Mucosa of gallbladder (tissue), 1 donor: ENCODE measurements at regions not wholly inside any gene's neighbourhood (a gene's known extent, or its start where the extent isn't known, plus 50 kb on each side); places are given as distances from the start of the nearest gene placed in this dataset.
"Not testable (repeated sequence)": the region's sequence is repeated elsewhere in the genome, so short reads cannot be mapped to it uniquely, and the experiment has no call there.

Experiments used
- DNase-seq: peaks from one replicate; pipeline ENCODE4 v3.0.0-alpha.2; 2020; ENCODE audit warnings: low spot score
- donor health status: DM: no; HTN: no; CAD: no.

DNA sequence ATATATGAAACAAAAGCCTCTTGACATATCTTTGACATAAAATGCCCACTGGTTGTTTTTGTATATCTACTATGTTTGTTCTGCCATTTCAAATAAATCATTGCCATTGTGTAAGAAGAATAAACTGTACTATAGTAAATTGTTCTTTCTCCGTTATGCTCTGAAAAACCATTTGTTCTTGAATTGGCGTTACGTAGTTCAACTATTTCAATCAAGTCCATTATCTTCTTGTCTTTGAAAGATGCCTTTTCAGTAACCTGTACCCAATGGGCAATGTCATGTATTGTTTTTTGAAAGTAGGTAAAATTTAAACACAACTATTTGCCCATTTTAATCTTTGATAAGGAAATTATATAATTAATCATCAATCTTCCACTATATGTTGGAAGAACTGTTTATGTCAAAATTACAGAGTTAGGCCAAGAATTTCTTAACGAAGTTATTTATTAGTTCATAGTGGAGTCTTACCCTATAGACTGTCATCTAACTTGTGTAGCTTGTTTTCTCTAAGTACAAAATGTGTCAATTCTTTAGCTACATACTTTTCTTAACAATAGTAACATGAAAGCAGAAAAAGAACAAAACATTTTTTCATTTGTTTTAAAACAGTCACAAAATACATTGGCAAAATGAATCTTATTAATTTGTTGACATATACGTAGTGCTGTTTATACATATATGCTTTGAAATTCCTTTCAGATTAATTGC, 294.8 kb downstream of the PTPRC start:
- DNase-seq: no peak

DNA sequence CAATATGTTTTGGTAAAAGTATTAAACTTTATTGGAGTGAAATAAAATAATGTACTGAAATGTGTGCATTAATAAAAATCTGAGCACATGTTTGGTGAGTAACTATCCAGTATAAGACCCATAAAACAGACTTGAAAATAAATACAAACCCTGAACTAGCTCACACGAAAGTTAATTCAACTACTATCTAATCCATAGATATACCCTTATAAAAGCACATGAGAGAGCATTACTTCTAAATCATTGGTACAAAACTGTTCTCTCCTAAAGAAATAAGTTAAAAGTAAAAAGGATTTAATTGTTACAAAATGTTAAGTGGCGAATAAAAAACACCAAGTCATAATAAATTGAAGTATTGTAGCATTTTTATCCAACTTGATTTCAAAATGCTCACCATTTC, 295.6 kb downstream of the PTPRC start:
- no peak for DNase-seq

DNA sequence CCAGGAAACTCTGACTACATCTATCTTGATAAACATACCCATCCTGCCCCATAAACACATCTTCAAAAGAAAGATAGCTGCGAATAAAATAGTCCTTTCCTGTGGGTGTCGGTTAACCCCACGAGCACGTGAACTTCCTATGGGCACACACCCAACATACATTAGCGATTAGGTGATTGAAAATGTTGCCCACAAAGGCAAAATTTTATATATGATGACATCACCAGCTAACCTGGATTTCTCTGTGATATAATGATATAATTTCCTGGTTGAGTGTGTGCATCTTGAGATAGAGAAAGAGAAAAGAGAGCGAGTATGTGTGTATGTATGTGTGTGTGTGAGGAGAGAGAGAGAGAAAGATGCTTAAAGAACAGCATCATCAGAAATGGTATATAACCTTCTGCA, 296.1 kb downstream of the PTPRC start:
- DNase-seq: peak; percentile 14

DNA sequence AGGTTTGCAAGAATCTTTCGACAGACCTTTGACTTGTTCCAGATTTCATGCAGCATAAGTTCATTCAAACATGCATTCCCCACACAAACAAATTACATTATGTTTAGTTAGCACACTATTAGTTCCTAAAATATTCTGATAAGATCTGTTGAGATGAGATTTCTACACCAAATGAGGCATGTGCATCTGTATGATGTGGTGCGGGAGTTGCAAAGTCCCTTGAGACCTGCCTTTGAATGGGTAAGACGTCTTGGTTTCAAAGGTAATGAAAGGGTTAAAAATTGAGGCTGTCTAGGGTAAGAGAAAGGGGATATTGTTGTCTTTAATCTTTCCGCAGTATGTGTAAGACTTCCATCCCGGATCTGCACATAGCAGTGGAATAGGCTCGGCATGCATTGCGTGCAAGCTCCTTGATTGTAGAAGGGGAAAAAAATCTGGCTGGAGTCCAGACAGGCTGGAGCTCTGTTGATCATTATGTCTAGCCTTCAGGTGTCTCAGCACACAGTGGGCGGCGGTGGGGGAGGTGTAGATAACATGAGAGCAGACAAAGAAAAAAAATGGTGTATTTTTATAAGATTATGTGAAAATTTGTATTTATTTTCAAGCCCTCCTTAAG, 296.6 kb downstream of the PTPRC start:
- DNase-seq: peak; percentile 88

DNA sequence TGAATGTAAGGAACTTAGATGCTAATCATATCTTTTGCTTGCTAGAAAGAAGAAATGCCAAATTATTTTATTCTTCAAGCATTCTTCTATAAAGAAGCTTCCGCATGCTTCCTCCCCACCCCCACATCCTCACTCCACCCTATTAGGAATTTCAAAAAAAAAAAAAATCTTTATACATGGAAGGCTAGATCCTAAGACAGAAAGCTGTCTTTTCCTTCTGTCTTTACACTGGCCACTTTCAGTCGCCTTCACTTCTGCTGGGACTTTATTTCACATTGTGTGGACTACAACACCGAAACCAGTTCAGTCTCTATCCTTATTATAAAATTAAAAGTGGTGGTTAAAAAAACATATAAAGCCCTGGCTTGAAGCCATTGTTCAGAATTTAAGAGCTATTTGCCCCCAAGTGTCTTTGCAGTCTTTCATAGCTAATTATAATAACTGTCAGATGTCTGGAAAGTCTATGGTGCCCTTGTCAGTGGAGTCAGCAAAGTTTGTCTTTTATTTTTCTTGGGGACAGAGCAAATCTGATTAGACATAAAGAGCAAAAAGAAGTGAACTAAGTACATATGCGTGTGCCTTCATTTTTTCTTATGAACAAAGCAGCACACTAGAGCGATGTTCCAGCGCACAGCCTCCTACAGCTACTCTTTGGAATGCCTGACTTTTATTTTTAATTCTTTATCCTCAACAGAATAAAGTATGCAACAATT, 297.7 kb downstream of the PTPRC start:
- no peak for DNase-seq

DNA sequence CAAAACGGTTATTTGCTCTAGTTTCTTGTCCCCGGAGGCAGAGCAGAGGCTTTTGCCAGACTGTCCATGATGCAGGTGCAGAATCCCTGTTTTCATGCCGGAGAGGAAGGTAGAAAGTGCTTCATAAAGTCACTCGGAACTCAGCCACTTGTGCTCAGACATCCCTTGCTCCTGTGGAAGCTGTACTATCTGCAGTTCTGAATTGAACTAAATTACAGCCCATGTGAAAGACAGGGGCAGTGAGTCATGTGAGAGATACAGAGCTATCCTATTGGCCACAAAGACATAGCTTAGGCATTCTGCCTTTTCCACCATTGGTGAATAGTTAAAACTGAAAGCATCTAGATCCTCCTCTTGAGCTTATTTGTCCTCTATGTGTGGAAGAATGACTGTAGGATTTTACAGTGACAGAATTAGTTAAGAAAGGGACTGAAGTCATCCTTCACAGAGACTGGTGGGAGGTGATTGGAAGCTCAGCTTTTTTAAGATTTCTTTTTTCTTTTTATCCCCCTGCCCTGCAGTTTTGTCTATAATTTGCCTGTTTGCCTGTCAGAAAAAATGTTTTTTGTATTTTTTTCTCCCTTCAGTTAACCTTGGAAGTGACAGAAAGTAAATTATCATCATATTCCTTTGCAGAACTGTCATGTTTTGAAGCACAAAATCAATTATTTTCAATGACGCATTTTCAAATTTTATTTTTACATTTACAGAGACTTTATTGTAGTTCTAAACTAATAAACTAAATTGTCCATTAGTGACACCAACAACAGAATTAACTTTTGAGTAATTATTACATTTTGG, 298.6 kb downstream of the PTPRC start:
- DNase-seq: peak; percentile 77

DNA sequence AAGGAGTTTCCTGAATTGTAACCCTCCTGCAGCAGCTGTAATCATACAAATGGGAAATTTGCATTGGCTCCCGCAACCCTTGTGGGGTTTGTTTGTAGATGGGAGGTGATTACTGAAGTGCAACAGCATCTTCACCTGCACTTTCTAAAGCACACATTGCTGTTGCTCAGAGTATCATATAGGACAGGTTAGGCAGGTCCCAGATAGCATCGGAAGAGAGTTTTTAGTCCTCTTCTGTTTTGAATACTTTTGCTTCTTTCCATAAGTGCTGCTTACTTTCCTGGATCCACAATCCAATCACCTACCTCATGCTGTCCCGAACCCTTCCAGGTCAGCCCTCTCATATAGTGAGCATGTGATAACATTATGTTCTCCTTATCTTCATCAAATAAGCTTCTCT, 300.4 kb downstream of the PTPRC start:
- DNase-seq: no peak

DNA sequence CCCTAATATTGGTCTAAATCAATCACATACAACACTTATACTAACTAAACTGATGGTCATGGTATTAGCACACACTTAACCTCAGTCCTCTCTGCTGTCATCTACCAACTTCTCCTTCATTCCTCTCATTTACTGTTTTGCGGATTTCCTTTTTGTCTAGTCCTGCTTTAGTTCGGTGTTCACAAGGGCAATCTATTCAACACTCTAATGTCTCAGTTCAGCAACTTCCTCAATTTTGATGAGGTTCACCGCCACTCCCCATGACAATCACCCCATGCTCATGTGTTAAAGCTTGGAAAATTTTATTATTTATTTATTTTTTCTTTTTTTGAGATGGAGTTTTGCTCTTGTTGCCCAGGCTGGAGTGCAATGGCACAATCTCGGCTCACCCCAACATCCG, 301.1 kb downstream of the PTPRC start:
- no peak for DNase-seq

DNA sequence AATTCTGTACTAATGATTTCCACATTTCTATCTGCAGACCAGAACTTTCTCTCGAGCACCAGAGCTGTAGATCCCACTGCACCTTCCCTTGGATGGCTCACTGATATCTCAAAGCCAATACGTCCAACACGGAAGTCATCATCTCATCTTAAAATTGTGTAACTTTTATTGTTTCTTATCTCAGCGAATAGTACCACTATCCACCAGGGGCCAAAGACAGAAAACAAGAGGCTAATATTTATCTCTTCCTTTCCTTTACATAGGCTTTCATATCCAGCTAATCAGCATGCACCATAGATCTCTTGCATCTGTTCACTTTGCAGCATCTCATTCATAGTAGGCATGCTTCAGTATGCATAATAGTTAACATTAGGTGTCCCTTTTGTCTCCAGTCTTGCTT, 303.6 kb downstream of the PTPRC start:
- DNase-seq: no peak

DNA sequence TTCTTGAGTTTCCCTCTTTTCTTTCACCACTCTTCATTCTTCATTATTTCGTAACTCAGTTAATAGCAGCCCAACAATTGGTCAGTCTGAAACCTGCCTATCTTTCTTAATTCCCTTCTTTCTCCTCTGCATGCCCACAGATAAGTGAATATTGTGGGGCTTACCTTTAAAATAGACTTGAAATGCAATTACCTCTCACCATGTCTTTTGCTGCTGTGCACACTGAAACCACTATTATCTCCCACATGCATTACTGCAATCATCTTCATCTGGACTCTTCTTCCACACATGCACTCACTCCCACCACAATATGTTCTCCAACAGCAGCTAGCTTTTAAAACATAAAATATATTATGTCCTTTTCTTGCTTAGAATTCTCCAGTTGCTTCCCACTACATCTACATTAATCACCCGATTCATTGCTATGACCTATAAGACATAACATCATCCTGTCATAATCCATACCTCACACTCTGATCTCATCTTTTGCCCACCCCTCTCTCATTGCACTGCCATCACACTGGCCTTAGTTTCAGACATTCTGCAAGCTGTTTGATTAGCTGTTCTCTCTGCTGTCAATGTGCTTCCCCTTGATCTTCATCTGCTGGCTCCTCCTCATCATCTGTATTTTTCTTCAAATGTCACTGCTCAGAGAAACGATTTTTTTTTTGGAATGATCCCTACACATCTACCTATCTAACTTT, 304.8 kb downstream of the PTPRC start:
- no peak for DNase-seq

DNA sequence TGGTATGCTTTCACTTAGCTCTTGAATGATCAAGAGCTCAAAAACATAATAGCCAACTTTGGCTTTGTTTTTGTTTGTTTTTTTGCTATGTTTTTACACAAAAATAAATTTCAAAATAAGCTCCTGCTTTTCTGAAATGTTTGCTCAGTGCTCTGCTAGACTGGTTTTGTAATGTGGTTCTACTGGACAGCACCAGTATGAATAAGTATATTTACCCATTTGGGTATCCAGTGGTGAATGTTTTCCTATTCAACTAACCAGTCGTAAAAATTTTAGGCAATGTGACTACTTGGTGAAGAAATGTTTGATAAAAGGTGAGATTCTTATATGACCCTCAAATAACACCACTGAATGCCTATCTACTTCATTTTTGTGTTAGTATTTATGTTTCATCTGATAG, 308.6 kb downstream of the PTPRC start:
- DNase-seq: no peak

DNA sequence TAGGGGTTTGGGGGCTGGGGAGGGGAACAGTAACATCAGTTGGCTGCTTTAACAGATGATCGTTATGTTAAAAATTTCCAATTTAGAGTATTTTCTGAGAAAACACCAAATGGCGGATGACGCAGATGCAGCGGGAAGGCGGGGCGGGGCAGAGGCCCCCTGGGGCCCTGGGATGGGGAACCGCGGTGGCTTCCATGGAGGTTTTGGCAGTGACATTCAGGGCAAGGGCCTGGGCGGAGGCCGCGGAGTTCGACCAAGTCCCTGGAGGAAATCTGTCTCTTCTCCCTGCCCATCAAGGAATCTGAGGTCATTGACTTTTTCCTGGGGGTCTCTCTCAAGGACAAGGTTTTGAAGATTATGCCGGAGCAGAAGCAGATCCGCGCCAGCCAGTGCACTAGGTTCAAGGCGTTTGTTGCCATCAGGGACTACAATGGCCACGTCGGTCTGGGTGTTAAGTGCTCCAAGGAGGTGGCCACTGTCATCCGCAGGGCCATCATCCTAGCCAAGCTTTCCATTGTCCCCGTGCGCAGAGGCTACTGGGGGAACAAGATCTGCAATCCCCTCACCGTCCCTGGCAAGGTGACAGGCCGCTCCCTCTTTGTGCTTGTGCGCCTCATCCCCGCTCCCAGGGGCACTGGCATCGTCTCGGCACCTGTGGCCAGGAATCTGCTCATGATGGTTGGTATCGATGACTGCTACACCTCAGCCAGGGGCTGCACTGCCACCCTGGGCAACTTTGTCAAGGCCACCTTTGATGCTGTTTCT, 310.2 kb downstream of the PTPRC start:
- no peak for DNase-seq

DNA sequence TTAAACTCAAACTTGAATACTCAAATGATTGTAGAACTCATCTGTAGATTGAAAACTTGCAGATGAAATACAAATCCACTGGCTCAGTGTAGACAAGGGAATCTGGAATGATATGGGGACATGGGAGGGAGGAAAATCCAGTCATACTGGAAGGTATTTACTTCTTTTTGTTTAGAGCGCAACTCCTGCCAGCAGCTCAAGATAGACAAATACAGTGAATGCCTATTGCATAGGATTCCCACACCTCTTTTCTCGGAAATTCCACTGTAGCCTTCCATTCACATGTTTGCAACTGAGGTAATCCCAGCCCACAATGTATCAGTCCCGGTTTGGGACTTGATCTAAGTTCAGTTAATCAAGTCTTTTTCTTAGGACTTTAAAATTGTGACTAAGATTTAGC, 311.2 kb downstream of the PTPRC start:
- no peak for DNase-seq

DNA sequence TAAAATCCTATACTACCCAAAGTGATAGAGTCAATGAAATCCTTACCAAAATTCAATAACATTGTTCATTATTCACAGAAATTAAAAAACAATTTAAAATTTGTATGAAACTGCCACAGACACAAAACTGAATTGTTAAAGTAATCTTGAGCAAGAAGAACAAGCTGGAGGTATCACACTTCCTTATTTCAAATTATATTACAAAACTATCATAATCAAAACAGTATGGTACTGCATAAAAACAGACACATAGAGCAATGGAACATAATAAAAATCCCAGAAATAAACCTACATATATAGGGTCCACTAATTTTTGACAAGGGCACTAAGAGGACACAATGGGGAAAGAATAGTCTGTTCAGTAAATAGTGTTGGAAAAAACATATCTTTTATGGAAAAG, 316.2 kb downstream of the PTPRC start:
- DNase-seq: no peak

DNA sequence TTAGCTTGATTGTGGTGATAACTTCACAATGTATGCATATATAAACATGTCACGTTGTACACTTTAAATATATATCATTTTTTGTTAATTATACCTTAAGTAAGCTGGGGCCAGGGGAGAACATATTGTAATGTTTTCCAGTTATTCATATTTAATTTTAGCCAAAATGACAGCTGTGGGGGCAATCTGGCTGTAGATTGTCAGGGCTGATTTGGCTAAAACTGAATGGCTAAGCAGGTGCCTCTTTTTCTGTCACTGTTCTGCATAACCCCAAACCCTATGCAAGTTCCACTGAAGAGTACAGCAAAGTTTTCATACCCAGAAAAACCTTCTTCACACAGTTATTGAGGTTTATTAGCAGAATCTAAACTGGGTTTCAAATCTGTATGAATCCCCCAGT, 318.2 kb downstream of the PTPRC start:
- no peak for DNase-seq

DNA sequence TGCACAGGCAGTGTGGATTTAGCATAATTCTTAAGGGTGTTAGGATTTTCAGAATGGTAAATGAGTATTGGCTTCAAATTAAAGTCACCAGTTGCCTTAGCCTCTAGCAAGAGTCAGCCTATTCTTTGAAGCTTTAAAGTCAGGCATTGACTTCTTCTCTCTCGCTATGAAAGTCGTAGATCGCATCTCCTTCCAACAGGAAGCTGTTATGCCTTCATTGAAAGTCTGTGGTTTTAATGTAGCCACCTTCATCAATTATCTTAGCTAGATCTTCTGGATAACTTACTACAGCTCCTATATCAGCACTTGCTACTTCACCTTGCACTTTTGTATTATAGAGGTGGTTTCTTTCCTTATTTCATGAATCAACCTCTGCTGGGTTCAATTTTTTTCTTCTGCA, 320.2 kb downstream of the PTPRC start:
- no peak for DNase-seq

DNA sequence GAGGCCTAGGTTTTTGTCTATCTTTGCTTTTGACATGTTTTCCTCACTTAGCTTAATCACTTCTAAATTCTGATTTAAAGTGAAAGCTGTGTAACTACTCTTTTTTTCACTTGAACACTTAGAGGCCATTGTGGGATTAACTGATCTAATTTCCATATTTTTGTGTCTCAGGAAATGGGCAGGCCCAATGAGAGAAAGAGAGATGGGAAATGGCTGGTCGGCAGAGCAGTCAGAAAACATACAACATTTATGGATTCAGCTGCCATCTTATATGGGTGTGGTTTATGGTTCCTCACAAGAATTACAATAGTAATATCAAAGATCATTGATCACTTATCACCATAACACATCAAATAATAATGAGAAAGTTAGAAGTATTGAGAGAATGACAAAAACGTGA, 320.8 kb downstream of the PTPRC start:
- no peak for DNase-seq

DNA sequence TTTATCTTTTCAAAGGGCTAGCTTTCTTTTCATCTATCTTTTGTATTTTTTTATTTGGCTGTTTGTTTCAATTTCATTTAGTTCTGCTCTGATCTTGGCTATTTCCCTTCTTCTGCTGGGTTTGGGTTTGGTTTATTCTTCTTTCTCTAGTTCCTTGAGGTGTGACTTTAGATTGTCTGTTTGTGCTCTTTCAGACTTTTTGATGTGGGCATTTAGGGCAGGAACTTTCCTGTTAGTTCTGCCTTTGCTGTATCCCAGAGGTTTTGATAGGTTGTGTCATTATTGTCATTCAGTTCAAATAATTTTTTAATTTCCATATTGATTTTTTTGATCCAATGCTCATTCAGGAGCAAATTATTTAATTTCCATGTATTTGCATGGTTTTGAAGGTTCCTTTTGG, 325.0 kb downstream of the PTPRC start:
- DNase-seq: not testable (repeated sequence)

DNA sequence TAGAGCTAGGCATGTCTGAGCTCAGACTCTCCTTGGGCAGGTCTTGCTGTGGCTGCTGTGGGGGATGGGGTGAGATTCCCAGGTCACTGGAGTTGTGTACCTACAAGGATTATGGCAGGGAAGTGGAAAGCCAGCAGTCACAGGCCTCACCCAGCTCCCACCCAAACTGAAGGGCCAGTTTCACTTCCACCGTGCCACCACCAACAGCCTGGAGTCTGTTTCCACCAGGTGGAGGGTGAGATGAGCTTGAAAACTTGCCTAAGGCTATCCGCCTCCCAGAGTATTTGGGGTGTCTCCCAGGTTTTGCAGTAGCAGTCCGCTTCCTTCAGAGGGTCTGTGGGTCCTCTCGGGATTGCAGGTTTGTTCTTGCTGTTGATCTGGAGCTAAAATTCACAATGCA, 327.7 kb downstream of the PTPRC start:
- no peak for DNase-seq

DNA sequence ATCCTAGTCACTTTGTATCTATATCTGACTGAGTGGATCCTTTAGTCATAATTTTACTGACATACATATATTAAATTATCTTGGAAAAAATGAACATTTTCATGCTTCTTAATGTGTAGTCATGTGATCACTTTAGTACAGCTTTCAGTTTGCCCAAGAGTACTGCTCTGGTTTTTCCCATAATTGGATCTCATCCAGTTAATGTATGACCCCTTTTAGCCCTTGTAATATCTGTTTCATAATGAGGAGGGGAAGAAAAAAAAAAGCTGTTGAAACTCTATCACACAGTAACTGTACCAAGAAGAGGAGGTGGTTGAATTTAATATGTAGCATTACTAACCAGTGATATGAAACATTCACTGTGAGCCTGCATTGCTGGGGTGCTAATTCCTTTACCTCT, 328.7 kb downstream of the PTPRC start:
- no peak for DNase-seq

DNA sequence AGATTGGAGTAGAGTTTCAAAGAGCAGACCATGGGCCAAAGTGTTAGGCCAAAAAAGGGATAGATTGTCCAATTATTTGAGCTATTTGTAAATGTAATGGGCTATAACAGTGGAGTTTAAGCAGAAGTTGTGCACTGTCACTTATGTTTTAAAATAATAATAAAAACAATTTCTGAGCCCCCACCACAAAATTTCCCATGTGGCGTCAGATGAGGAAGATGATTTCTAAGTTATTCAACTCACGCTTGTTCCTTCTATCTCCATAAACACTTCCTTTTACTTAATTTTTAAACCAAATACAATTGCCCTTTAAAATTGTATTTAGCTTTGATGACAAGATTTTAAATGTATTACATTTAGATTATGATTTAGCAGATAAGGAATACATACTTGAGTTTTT, 330.0 kb downstream of the PTPRC start:
- no peak for DNase-seq
